GM12878 (cell line): ENCODE measurements at regions not wholly inside any gene's neighbourhood (a gene's known extent, or its start where the extent isn't known, plus 50 kb on each side); places are given as distances from the start of the nearest gene placed in this dataset.

ENCODE experiments used
- BRCA1 ChIP-seq: IDR thresholded peaks from 2 replicates; pipeline ENCODE4 v1.6.1; 2011; ENCODE audit warnings: low read depth, low read length, improper control_type of control experiment
- EP300 ChIP-seq, 2 experiments: fragments of 150-350 bp in 1 of 2; IDR thresholded peaks; 2 replicates each; pipeline ENCODE4 v1.6.1; 2011 to 2012; ENCODE audit warnings: low read depth in 2 of 2, low read length in 2 of 2, borderline replicate concordance in 1 of 2, improper control_type of control experiment in 1 of 2, inconsistent platforms in 1 of 2; ENCODE audit not compliant: control insufficient read depth in 1 of 2
- HDGF ChIP-seq: fragments of 450-650 bp; IDR thresholded peaks from 2 replicates; pipeline ENCODE4 v1.6.1; 2016; ENCODE audit warnings: antibody characterized with exemption
- KLF5 ChIP-seq: fragments of 450-650 bp; IDR thresholded peaks from 2 replicates; pipeline ENCODE4 v1.6.1; 2014; ENCODE audit warnings: mild to moderate bottlenecking; ENCODE audit not compliant: partially characterized antibody
- MYB ChIP-seq: fragments of 150-350 bp; IDR thresholded peaks from 2 replicates; pipeline ENCODE4 v1.6.1; 2014; ENCODE audit warnings: mild to moderate bottlenecking, low read depth, low read length, borderline replicate concordance
- NR2F1 ChIP-seq: fragments of 450-650 bp; conservative IDR thresholded peaks from 2 replicates; pipeline ENCODE4 v1.6.1; 2017; ENCODE audit warnings: mild to moderate bottlenecking
- POLR2A ChIP-seq: IDR thresholded peaks from 2 replicates; pipeline ENCODE4 v1.6.1; 2011; ENCODE audit warnings: low read depth, mild to moderate bottlenecking, low read length
- POLR2AphosphoS5 ChIP-seq: IDR thresholded peaks from 2 replicates; pipeline ENCODE4 v1.6.1; 2011; ENCODE audit warnings: mild to moderate bottlenecking, low read length, inconsistent platforms
- RAD21 ChIP-seq: IDR thresholded peaks from 2 replicates; pipeline ENCODE4 v1.6.1; 2011; ENCODE audit warnings: mild to moderate bottlenecking, low read depth, low read length, moderate library complexity; ENCODE audit not compliant: insufficient read depth
- RBBP5 ChIP-seq: fragments of 200-600 bp; sonication (generic); conservative IDR thresholded peaks from 2 replicates; pipeline ENCODE4 v1.6.1; 2016
- TF ChIP-seq, protein P1 (sequence below), 3 experiments: IDR thresholded peaks in 2 of 3; conservative IDR thresholded peaks in 1 of 3; 2 replicates each; pipeline ENCODE4 v1.5.1; 2011; ENCODE audit warnings: low read depth in 3 of 3, low read length in 3 of 3, mild to moderate bottlenecking in 3 of 3, control low read depth in 2 of 3, moderate library complexity in 2 of 3, inconsistent platforms in 1 of 3, mixed read lengths in 1 of 3; ENCODE audit not compliant: control insufficient read depth in 2 of 3, insufficient read depth in 1 of 3; ENCODE audit errors: extremely low read depth in 1 of 3
- TF ChIP-seq, protein P2 (sequence below): fragments of 450-650 bp; IDR thresholded peaks from 2 replicates; pipeline ENCODE4 v1.6.1; 2014; ENCODE audit warnings: mild to moderate bottlenecking
- TF ChIP-seq, protein P3 (sequence below): fragments of 450-650 bp; IDR thresholded peaks from 2 replicates; pipeline ENCODE4 v1.6.1; 2018; ENCODE audit warnings: borderline replicate concordance, mild to moderate bottlenecking; ENCODE audit not compliant: partially characterized antibody
- TF ChIP-seq, protein P4 (sequence below): fragments of 450-650 bp; formaldehyde crosslinking; IDR thresholded peaks from 2 replicates; pipeline ENCODE4 v1.4.0; 2020; ENCODE audit warnings: mild to moderate bottlenecking, moderate library complexity

DNA sequence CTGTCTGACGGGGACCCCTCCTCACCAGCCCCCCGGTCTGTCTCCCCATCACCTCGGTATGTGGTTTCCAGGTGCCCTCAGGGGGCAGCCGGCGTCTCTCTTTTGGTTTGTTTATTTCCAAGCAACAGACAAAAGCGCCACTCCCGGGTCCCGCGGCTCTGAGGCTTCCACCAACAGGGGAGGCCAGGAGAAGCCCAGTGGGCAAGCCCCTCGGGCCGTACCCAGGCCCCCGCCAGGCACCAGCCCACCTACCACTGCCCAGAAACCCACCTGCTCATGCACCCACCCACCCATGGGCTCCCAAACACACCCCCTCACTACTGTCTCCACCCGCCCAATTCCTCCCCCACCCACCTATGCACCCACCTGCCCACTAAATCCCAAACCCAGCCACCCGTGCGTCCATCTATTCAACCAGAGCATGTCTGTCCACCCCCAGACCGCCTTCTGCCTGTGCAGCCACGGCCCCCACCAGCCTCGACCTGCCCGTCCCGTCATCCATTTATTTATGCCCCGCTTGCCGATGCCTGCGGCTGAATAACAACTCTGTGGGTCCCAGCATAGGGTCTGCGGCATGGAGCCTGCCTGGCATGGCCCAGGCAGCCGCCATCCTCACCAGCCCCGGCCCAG, 129.8 kb downstream of the FAM53A start:
- no peak for TF ChIP-seq POLR2A
- TF ChIP-seq MYB: no peak
- no peak for TF ChIP-seq RBBP5
- TF ChIP-seq, protein P1, sequence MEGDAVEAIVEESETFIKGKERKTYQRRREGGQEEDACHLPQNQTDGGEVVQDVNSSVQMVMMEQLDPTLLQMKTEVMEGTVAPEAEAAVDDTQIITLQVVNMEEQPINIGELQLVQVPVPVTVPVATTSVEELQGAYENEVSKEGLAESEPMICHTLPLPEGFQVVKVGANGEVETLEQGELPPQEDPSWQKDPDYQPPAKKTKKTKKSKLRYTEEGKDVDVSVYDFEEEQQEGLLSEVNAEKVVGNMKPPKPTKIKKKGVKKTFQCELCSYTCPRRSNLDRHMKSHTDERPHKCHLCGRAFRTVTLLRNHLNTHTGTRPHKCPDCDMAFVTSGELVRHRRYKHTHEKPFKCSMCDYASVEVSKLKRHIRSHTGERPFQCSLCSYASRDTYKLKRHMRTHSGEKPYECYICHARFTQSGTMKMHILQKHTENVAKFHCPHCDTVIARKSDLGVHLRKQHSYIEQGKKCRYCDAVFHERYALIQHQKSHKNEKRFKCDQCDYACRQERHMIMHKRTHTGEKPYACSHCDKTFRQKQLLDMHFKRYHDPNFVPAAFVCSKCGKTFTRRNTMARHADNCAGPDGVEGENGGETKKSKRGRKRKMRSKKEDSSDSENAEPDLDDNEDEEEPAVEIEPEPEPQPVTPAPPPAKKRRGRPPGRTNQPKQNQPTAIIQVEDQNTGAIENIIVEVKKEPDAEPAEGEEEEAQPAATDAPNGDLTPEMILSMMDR (IDR thresholded peaks at IDR 0.05 in 2 of 3, conservative IDR thresholded peaks at IDR 0.05 in 1 of 3; ENCODE audit: control insufficient read depth in 2 of 3, extremely low read depth in 1 of 3, insufficient read depth in 1 of 3, low read depth in 3 of 3, low read length in 3 of 3): no peak
- TF ChIP-seq NR2F1: no peak
- TF ChIP-seq, protein P2, sequence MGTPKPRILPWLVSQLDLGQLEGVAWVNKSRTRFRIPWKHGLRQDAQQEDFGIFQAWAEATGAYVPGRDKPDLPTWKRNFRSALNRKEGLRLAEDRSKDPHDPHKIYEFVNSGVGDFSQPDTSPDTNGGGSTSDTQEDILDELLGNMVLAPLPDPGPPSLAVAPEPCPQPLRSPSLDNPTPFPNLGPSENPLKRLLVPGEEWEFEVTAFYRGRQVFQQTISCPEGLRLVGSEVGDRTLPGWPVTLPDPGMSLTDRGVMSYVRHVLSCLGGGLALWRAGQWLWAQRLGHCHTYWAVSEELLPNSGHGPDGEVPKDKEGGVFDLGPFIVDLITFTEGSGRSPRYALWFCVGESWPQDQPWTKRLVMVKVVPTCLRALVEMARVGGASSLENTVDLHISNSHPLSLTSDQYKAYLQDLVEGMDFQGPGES: no peak
- no peak for TF ChIP-seq RAD21
- no peak for TF ChIP-seq BRCA1
- TF ChIP-seq, protein P3, sequence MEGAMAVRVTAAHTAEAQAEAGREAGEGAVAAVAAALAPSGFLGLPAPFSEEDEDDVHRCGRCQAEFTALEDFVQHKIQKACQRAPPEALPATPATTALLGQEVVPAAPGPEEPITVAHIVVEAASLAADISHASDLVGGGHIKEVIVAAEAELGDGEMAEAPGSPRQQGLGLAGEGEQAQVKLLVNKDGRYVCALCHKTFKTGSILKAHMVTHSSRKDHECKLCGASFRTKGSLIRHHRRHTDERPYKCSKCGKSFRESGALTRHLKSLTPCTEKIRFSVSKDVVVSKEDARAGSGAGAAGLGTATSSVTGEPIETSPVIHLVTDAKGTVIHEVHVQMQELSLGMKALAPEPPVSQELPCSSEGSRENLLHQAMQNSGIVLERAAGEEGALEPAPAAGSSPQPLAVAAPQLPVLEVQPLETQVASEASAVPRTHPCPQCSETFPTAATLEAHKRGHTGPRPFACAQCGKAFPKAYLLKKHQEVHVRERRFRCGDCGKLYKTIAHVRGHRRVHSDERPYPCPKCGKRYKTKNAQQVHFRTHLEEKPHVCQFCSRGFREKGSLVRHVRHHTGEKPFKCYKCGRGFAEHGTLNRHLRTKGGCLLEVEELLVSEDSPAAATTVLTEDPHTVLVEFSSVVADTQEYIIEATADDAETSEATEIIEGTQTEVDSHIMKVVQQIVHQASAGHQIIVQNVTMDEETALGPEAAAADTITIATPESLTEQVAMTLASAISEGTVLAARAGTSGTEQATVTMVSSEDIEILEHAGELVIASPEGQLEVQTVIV: no peak
- TF ChIP-seq EP300 (IDR thresholded peaks at IDR 0.05; ENCODE audit: borderline replicate concordance in 1 of 2, control insufficient read depth in 1 of 2, low read depth in 2 of 2, low read length in 2 of 2): no peak
- no peak for TF ChIP-seq POLR2AphosphoS5
- TF ChIP-seq, protein P4, sequence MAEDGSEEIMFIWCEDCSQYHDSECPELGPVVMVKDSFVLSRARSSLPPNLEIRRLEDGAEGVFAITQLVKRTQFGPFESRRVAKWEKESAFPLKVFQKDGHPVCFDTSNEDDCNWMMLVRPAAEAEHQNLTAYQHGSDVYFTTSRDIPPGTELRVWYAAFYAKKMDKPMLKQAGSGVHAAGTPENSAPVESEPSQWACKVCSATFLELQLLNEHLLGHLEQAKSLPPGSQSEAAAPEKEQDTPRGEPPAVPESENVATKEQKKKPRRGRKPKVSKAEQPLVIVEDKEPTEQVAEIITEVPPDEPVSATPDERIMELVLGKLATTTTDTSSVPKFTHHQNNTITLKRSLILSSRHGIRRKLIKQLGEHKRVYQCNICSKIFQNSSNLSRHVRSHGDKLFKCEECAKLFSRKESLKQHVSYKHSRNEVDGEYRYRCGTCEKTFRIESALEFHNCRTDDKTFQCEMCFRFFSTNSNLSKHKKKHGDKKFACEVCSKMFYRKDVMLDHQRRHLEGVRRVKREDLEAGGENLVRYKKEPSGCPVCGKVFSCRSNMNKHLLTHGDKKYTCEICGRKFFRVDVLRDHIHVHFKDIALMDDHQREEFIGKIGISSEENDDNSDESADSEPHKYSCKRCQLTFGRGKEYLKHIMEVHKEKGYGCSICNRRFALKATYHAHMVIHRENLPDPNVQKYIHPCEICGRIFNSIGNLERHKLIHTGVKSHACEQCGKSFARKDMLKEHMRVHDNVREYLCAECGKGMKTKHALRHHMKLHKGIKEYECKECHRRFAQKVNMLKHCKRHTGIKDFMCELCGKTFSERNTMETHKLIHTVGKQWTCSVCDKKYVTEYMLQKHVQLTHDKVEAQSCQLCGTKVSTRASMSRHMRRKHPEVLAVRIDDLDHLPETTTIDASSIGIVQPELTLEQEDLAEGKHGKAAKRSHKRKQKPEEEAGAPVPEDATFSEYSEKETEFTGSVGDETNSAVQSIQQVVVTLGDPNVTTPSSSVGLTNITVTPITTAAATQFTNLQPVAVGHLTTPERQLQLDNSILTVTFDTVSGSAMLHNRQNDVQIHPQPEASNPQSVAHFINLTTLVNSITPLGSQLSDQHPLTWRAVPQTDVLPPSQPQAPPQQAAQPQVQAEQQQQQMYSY (CRISPR knock-in tag): no peak
- no peak for TF ChIP-seq HDGF
- no peak for TF ChIP-seq KLF5
